Skeletal muscle cell (primary cell): ENCODE measurements at regions not wholly inside any gene's neighbourhood (a gene's known extent, or its start where the extent isn't known, plus 50 kb on each side); places are given as distances from the start of the nearest gene placed in this dataset.
"Not testable (repeated sequence)": the region's sequence is repeated elsewhere in the genome, so short reads cannot be mapped to it uniquely, and the experiment has no call there.

Experiments used
- DNase-seq: peaks from one replicate; pipeline ENCODE4 v3.0.0-alpha.2; 2010; ENCODE audit warnings: low read depth
- H3K4me3 ChIP-seq: 2 replicates; pipeline ENCODE4 v1.5.1; 2011; ENCODE audit warnings: low read depth, mild to moderate bottlenecking, control low read depth, low read length, moderate library complexity

DNA sequence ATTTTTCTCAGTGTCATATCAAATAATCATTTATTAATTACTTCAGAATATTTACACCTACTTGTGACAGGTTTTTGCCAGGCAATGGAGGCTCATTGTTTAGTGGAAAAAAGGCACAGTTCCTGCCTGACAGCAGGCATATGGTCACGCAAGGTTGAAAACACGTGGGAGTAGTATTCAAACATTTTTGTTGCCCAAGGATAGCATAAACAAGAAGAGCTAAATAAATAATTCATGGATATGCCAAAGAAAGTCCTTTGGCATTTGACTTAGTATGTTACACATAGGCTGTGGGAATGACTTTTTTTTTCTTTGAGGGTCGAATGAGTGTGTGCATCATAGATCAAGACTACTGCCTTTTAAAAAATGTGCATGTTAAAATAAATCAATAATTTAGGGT is 120.5 kb upstream of the SEMA3E start:
- no peak overlapping the region for H3K4me3 ChIP-seq
- no peak for DNase-seq

DNA sequence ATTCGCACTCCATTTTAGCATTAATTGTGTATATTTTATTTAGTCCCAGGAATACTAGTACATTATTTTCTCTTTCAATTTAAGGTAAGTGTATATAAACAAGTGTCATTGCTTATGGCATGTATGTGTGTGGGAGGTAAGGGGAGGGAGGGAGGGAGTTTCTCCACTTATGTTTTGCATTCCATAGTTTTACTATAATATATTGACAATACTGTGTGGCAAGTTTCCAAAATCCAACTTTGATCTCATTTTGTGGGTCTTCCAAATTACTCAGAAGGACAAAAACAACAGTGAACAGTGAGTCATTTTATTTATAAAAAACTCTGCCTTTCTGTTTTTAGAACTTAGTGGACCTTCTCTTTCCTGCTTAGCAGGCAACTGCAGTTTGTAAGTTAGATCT is 102.3 kb upstream of the SEMA3E start:
- peak; percentile 51 for DNase-seq

DNA sequence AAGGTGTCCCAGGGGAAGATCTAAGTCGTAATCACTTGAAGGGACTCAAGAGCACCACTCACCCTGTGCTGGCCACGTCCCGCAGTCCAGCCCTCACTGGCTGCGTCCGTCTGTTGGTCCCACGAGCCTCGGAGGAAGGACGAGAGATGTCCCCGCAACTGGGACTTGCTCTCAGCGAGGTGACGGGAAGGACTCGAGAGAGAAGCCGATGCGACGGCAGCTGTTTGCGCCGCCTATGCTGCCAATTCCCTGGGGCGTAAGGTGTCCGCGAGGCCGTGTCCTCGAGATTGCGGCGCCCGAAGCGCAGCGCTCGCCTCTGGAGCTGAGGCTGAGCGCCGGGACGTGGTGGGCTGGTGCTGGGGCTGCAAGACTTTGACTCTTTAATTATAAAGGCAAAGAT is 100.6 kb upstream of the SEMA3E start:
- H3K4me3 ChIP-seq, result no peak overlapping the region
- no peak for DNase-seq

More for the DNA sequence above, 102.3 kb upstream of the SEMA3E start:
- H3K4me3 ChIP-seq, result no peak overlapping the region

DNA sequence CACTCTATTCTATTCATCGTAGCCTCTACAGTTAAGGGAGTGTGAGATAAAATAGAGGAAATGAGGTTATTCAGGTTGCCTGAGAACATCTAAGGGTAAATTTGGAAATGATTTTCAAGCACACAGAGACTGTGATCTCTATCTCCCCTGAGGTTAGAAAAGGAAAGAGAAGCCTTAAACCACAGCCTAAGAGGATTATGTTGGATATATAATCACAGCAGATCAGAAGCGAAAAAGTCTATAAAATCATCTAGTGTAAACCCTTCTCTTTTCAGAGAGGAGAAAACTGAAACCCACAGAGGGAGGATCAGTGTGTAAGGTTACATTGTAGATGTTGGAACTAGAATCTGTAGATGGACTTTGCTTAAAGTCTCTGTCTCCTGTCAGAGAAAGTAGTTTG is 90.6 kb upstream of the SEMA3E start:
- no peak for DNase-seq
- H3K4me3 ChIP-seq, result no peak overlapping the region

DNA sequence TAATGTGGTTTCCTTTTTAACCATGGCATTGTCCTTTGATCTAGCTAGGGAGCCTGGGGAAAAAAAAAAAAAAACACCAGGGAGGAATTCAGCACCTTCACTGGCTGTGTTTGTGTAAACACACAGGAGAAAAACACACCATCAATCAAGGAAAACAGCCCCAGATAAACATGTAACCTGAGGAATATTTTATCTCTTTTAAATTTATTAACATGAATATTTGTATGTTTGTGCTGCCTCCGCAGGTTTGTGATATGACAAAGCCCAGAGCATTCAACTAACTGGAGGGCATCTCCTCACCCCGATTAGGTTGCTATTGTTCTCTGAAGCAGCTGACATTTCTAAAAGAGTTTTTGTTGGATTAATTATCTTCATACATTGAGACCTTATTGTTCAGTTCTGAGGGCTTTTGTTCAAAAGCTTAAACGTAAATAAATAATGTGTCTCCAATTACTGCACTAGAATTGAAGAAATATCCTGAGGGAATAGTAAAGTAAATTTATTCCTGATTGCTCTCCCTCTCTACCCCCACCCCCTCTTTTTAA is 89.4 kb upstream of the SEMA3E start:
- no peak overlapping the region for H3K4me3 ChIP-seq
- DNase-seq, result no peak

DNA sequence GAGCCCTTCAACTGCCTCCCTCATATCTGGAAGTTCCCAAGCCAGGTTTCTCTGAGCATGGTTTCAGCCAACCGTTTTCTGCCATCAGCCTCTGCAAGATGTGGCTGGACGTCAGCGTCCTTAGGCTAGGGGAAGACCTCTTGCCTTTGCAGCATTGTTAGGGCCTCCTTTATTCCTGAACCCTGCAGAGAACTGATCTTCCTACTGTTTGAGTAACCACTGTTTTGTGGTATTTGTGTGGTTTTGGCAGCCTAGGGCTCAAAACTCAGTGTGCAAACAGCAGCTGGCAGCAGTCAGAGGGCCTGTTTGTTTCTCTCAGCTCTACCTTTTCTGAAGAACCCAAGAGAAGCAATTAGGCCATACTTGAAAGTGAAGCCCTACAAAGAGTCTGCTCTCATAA is 83.4 kb upstream of the SEMA3E start:
- no peak for DNase-seq
- H3K4me3 ChIP-seq, result no peak overlapping the region

DNA sequence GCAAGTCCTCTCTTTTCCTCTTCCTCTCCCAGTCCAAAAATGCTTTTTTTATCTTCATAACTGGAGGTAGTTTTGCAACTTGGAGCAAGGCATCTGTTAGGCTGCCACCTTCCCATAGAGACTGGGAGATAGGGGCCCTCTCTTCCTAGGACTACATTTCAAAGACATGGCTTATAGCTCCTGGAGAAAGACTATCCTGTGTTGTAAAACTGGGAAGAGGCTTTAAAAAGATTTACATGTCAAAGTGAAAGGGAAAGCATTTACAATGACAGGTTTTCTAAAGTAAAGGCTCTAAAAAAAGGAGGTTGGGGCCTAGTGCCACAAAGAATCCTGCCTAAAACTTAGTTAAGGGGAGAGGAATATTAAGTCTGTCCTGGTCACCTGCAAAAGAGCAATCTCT is 82.2 kb upstream of the SEMA3E start:
- DNase-seq, result no peak
- no peak overlapping the region for H3K4me3 ChIP-seq

DNA sequence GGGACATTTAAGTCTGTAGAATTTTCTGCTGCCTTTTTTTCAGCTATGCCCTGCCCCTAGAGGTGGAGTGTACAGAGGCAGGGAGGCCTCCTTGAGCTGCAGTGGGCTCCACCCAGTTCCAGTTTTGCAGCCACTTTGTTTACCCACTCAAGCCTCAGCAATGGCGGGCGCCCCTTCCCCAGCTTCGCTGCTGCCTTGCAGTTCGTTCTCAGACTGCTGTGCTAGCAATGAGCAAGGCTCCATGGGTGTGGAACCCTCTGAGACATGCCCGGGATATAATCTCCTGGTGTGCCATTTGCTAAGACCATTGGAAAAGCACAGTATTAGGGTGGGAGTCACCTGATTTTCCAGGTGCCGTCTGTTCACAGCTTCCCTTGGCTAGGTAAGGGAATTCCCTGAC is 68.0 kb upstream of the SEMA3E start:
- DNase-seq, H3K4me3 ChIP-seq: not testable (repeated sequence)

DNA sequence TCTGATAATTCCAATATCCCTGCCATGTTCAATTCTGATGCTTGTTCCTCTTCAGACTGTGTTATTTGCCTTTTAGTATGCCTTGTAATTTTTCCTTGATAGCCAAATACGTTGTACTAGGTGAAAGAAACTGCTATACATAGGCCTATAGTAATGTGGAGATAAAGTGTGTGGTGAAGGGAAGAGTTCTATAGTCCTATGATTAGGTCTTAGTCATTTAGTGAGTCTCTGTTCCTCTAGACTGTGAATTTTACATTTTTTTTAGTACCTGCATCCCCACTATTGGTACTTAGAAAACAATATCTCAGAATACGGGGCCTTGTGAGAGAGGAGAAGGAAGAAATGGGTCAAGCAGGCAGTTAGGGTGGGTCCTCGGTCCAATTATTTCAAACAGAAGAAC is 59.6 kb upstream of the SEMA3E start:
- no peak overlapping the region for H3K4me3 ChIP-seq
- no peak for DNase-seq

DNA sequence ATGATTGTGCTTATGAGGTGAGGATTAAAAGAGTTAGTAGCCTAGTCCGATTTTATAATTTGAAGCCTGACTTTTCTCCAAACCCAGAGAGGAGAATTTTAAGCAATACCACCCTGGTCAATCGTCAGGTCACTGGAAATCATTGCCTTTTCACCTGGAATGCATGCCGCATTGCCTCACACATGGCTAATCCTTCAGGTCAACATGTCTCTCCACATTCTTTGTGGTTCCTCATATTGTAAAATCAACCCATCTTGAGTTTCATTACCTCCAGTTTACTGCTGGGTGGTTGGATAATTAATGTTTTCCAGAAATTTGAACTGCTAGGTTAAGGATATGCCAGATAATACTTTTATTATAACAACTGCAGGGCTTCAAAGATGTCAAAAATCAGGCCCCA is 55.6 kb upstream of the SEMA3E start:
- H3K4me3 ChIP-seq, result no peak overlapping the region
- DNase-seq, result no peak

DNA sequence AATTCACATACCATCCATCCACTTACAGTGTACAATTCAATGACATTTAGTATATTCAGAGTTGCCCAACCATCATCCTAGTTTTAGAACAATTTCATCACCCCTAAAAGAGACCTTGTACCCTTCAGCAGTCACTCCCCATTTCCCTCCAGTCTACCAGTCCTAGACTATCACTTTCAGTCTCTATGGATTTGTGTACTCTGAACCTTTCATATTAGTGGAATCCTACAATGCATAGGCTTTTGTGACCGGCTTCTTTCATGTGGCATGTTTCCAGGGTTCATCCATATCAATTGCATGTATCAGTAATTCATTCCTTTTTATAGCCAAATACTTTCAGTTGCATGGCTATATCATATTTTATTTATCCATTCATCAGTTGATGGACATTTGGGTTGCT is 53.5 kb upstream of the SEMA3E start:
- DNase-seq, result no peak
- H3K4me3 ChIP-seq, result no peak overlapping the region

DNA sequence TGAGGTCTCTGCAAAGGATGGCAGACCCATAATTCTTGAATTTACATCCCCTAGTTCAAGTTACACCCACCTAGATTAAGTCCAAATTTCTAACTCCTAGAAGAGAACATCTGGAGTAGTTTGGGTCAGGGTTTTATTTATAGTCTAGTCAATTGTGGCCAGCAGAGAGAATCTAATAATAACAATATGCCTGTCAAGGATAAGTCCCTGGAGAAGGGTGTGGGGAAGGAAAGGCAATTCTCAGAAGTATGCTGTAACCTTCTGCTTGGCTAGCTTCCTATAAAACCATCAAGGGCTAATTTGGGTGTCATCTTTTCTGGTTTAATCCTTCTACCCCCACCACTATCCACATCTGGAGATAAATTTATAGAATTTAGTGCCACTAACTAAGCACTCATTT is 52.8 kb upstream of the SEMA3E start:
- DNase-seq, result no peak

More for the DNA sequence above, 52.8 kb upstream of the SEMA3E start:
- H3K4me3 ChIP-seq, result no peak overlapping the region
